IMR-90 (cell line): ENCODE measurements at regions not wholly inside any gene's neighbourhood (a gene's known extent, or its start where the extent isn't known, plus 50 kb on each side); places are given as distances from the start of the nearest gene placed in this dataset.

Experiments used
- ATAC-seq: fragments of 200-7000 bp; cut with Tn5 transposase; 2 replicates; pipeline ENCODE4 v1.9.1; 2020; ENCODE audit warnings: low read depth, mild to moderate bottlenecking, moderate library complexity
- BruUV-seq: library from RNA; stranded (reverse); fragments of 400-500 nt; replicated peaks from 2 replicates; lab custom pipeline; 2021; lab: Mats Ljungman, UMichigan
- CTCF ChIA-PET: fragments of 300-600 bp; formaldehyde crosslinking; extraction: SDS; loops from one replicate; lab custom pipeline; 2021; ENCODE audit warnings: antibody characterized with exemption; lab: Yijun Ruan, JAX
- POLR2A ChIA-PET: fragments of 300-600 bp; sonication (Branson Sonifier 250); formaldehyde crosslinking; loops from one replicate; lab custom pipeline; 2022; ENCODE audit warnings: antibody characterized with exemption; ENCODE audit not compliant: unreplicated experiment; lab: Charles Lee
- DNase-seq: peaks from one replicate; pipeline ENCODE4 v3.0.0; 2013
- H2AFZ ChIP-seq: replicated peaks from 2 replicates; pipeline ENCODE3; 2013; ENCODE audit warnings: low read length, mild to moderate bottlenecking; ENCODE audit not compliant: poor library complexity
- H2AK5ac ChIP-seq: 2 replicates; pipeline ENCODE4 v1.6.1; 2013; ENCODE audit warnings: low read depth, low read length, inconsistent platforms
- H2AK9ac ChIP-seq: replicated peaks from 2 replicates; pipeline ENCODE3; 2013; ENCODE audit warnings: mild to moderate bottlenecking, low read depth, low read length, moderate library complexity; ENCODE audit not compliant: poor library complexity
- H2BK120ac ChIP-seq: 2 replicates; pipeline ENCODE4 v1.6.1; 2013; ENCODE audit warnings: low read depth, low read length, inconsistent platforms
- H2BK15ac ChIP-seq: 3 replicates; pipeline ENCODE4 v1.6.1; 2013; ENCODE audit warnings: low read depth, low read length, inconsistent platforms
- H2BK20ac ChIP-seq: 2 replicates; pipeline ENCODE4 v1.6.1; 2013; ENCODE audit warnings: low read depth, mild to moderate bottlenecking, inconsistent platforms, low read length, moderate library complexity
- H2BK5ac ChIP-seq: 2 replicates; pipeline ENCODE4 v1.6.1; 2013; ENCODE audit warnings: mild to moderate bottlenecking, low read depth, low read length, inconsistent platforms; ENCODE audit not compliant: poor library complexity, severe bottlenecking
- H3K14ac ChIP-seq: replicated peaks from 2 replicates; pipeline ENCODE4 v1.6.1; 2013; ENCODE audit warnings: low read depth, low read length, inconsistent platforms
- H3K18ac ChIP-seq: 2 replicates; pipeline ENCODE4 v1.6.1; 2013; ENCODE audit warnings: low read depth, low read length, control low read depth
- H3K23ac ChIP-seq: 2 replicates; pipeline ENCODE4 v1.6.1; 2013; ENCODE audit warnings: low read depth, low read length, inconsistent platforms
- H3K27ac ChIP-seq: 2 replicates; pipeline ENCODE4 v1.5.1; 2013; ENCODE audit warnings: mild to moderate bottlenecking, control low read depth, low read length; ENCODE audit not compliant: insufficient read depth
- H3K27me3 ChIP-seq: 2 replicates; pipeline ENCODE4 v1.6.1; 2013; ENCODE audit warnings: low read length; ENCODE audit not compliant: control insufficient read depth, insufficient read depth
- H3K36me3 ChIP-seq: 2 replicates; pipeline ENCODE4 v1.6.1; 2013; ENCODE audit warnings: low read length, mixed read lengths; ENCODE audit not compliant: control insufficient read depth, insufficient read depth
- H3K4ac ChIP-seq: 2 replicates; pipeline ENCODE4 v1.6.1; 2013; ENCODE audit warnings: low read depth, low read length, inconsistent platforms
- H3K4me1 ChIP-seq: 2 replicates; pipeline ENCODE4 v1.6.1; 2013; ENCODE audit warnings: low read length, mixed read lengths; ENCODE audit not compliant: control insufficient read depth, insufficient read depth
- H3K4me2 ChIP-seq: 2 replicates; pipeline ENCODE4 v1.6.1; 2013; ENCODE audit warnings: low read depth, mild to moderate bottlenecking, control low read depth, low read length, moderate library complexity
- H3K4me3 ChIP-seq: 2 replicates; pipeline ENCODE4 v1.5.1; 2013; ENCODE audit warnings: low read depth, mild to moderate bottlenecking, control low read depth, low read length, moderate library complexity; ENCODE audit not compliant: insufficient read depth
- H3K56ac ChIP-seq: 2 replicates; pipeline ENCODE4 v1.6.1; 2013; ENCODE audit warnings: low read length, inconsistent platforms; ENCODE audit not compliant: insufficient read depth; ENCODE audit errors: extremely low read depth
- H3K79me1 ChIP-seq, 2 experiments: 2 replicates each; pipeline ENCODE4 v1.6.1; 2013; ENCODE audit warnings: low read length in 2 of 2, inconsistent platforms in 1 of 2, low read depth in 1 of 2
- H3K9ac ChIP-seq: 2 replicates; pipeline ENCODE4 v1.6.1; 2013; ENCODE audit warnings: low read depth, low read length, control low read depth
- H3K9me1 ChIP-seq: 2 replicates; pipeline ENCODE4 v1.6.1; 2013; ENCODE audit warnings: low read length, inconsistent platforms; ENCODE audit not compliant: insufficient read depth
- H3K9me3 ChIP-seq: 2 replicates; pipeline ENCODE4 v1.6.1; 2013; ENCODE audit warnings: low read length; ENCODE audit not compliant: control insufficient read depth, insufficient read depth
- H4K20me1 ChIP-seq: 2 replicates; pipeline ENCODE4 v1.6.1; 2013; ENCODE audit warnings: low read length, inconsistent platforms; ENCODE audit not compliant: insufficient read depth
- H4K5ac ChIP-seq: 2 replicates; pipeline ENCODE4 v1.6.1; 2013; ENCODE audit warnings: mild to moderate bottlenecking, low read depth, low read length, control low read depth
- H4K8ac ChIP-seq, 2 experiments: 2 replicates each; pipeline ENCODE4 v1.6.1; 2013; ENCODE audit warnings: low read depth in 2 of 2, low read length in 2 of 2, control low read depth in 1 of 2, inconsistent platforms in 1 of 2
- H4K91ac ChIP-seq: 2 replicates; pipeline ENCODE4 v1.6.1; 2013; ENCODE audit warnings: low read depth, low read length, inconsistent platforms; ENCODE audit not compliant: insufficient read depth
- BHLHE40 ChIP-seq: fragments of 150-350 bp; IDR thresholded peaks from 2 replicates; pipeline ENCODE4 v1.6.1; 2016; ENCODE audit warnings: mild to moderate bottlenecking, low read depth, low read length
- CEBPB ChIP-seq: IDR thresholded peaks from 2 replicates; pipeline ENCODE4 v1.6.1; 2012; ENCODE audit warnings: low read depth, low read length, improper control_type of control experiment
- CTCF ChIP-seq: conservative IDR thresholded peaks from 2 replicates; pipeline ENCODE4 v1.5.1; 2012; ENCODE audit warnings: mild to moderate bottlenecking, low read depth, low read length, improper control_type of control experiment
- ELK1 ChIP-seq: fragments of 150-350 bp; IDR thresholded peaks from 2 replicates; pipeline ENCODE4 v1.6.1; 2016; ENCODE audit warnings: low read depth, mild to moderate bottlenecking, low read length, moderate library complexity, borderline replicate concordance
- FOS ChIP-seq: fragments of 150-350 bp; IDR thresholded peaks from 2 replicates; pipeline ENCODE4 v1.6.1; 2016; ENCODE audit warnings: low read depth, low read length
- MAFK ChIP-seq: IDR thresholded peaks from 2 replicates; pipeline ENCODE4 v1.6.1; 2012; ENCODE audit warnings: low read depth, low read length, improper control_type of control experiment
- MAZ ChIP-seq: IDR thresholded peaks from 2 replicates; pipeline ENCODE4 v1.6.1; 2012; ENCODE audit warnings: low read depth, mild to moderate bottlenecking, low read length, improper control_type of control experiment, moderate library complexity, borderline replicate concordance
- MXI1 ChIP-seq: IDR thresholded peaks from 2 replicates; pipeline ENCODE4 v1.6.1; 2012; ENCODE audit warnings: low read depth, mild to moderate bottlenecking, low read length, moderate library complexity, borderline replicate concordance
- NFE2L2 ChIP-seq: fragments of 150-350 bp; IDR thresholded peaks from 2 replicates; pipeline ENCODE4 v1.6.1; 2016; ENCODE audit warnings: low read depth, mild to moderate bottlenecking, low read length
- POLR2A ChIP-seq: IDR thresholded peaks from 2 replicates; pipeline ENCODE4 v1.6.1; 2012; ENCODE audit warnings: mild to moderate bottlenecking, low read depth, low read length
- RCOR1 ChIP-seq: IDR thresholded peaks from 2 replicates; pipeline ENCODE4 v1.6.1; 2012; ENCODE audit warnings: mild to moderate bottlenecking, low read length, improper control_type of control experiment; ENCODE audit not compliant: insufficient replicate concordance
- RFX5 ChIP-seq: IDR thresholded peaks from 2 replicates; pipeline ENCODE4 v1.8.0; 2012; ENCODE audit warnings: low read depth, mild to moderate bottlenecking, low read length, moderate library complexity
- SMC3 ChIP-seq: fragments of 150-350 bp; IDR thresholded peaks from 2 replicates; pipeline ENCODE4 v1.6.1; 2016; ENCODE audit warnings: low read depth, mild to moderate bottlenecking, antibody characterized with exemption, low read length, moderate library complexity
- WGBS, 2 experiments: methylation state at CpG; one replicate each; pipeline versions ENCODE4 v1.1.5 to v1.1.7; 2013; ENCODE audit warnings: missing lambda C conversion rate in 2 of 2; ENCODE audit not compliant: insufficient read length in 1 of 2; ENCODE audit errors: extremely low coverage in 2 of 2; 5-methylcytosine and 5-hydroxymethylcytosine counted together
- dilution Hi-C: fragments of 300-500 bp; cut with HindIII; formaldehyde crosslinking; loops from one replicate; pipeline ENCODE4 v1.14.3; 2018; ENCODE audit warnings: low sequenced_read_pairs; ENCODE audit not compliant: unreplicated experiment
- in situ Hi-C: fragments of 300-500 bp; cut with MboI; formaldehyde crosslinking; loops from 3 replicates; pipeline ENCODE4 v1.14.3; 2019; ENCODE audit warnings: low sequenced_read_pairs, inconsistent platforms, mixed read lengths
- intact Hi-C: fragments of 100-400 bp; cut with micrococcal nuclease; formaldehyde crosslinking; loops from 2 replicates; pipeline ENCODE4 v1.10.0; 2022

- Histone ChIP-seq H4K91ac (no peak overlapping the region), H3K4me1 (no peaks in the 10 kb centered on the region), H2BK15ac (no peak overlapping the region), H3K4me2 (no peak overlapping the region), H3K4ac (no peak overlapping the region), H4K8ac (no peak overlapping the region), H3K23ac (no peak overlapping the region), H3K4me3 (no peak overlapping the region), H2AK9ac (no peak overlapping the region), H3K18ac (no peak overlapping the region), H3K56ac (no peak overlapping the region), H3K14ac (no peak overlapping the region), H2BK5ac (no peak overlapping the region), H2AFZ (no peak overlapping the region), H3K79me1 (no peaks in the 10 kb centered on the region), H3K36me3 (no peaks in the 10 kb centered on the region), H3K9ac (no peak overlapping the region), H4K5ac (no peak overlapping the region), H3K9me1 (no peaks in the 10 kb centered on the region), H4K20me1 (no peaks in the 10 kb centered on the region), H2BK20ac (no peak overlapping the region), H3K27ac (no peak overlapping the region), H2BK120ac (no peak overlapping the region), H3K9me3 (peaks cover 10% of the 10 kb centered on the region; the same call in 1 of the 2 replicates), H2AK5ac (no peak overlapping the region), H3K27me3 (peaks cover 75% of the 10 kb centered on the region)
- no TSS peak for BruUV-seq
- ChIA-PET POLR2A (no interaction called here), CTCF (no interaction called here)
- WGBS, 2 experiments = no CpG with 5 or more reads among the region's 7 CpGs
- ATAC-seq = no peak
- dilution Hi-C loops = no loop called here
- in situ Hi-C loops = no loop called here
- DNase-seq = no peak
- intact Hi-C loops = no loop called here
- TF ChIP-seq CTCF = no peak
- no peak for TF ChIP-seq RCOR1
- TF ChIP-seq ELK1 = no peak
- TF ChIP-seq SMC3 = no peak
- no peak for TF ChIP-seq MAFK
- no peak for TF ChIP-seq MXI1
- no peak for TF ChIP-seq FOS
- no peak for TF ChIP-seq BHLHE40
- TF ChIP-seq POLR2A = no peak
- no peak for TF ChIP-seq NFE2L2
- TF ChIP-seq MAZ = no peak
- no peak for TF ChIP-seq CEBPB
- no peak for TF ChIP-seq RFX5
Measured at GRCh38 chr1:90840352-90840751, 123.2 kb upstream of the BARHL2 start.
